Trophoblast cell (in vitro differentiated cells and primary cell): ENCODE measurements at regions not wholly inside any gene's neighbourhood (a gene's known extent, or its start where the extent isn't known, plus 50 kb on each side); places are given as distances from the start of the nearest gene placed in this dataset.

Source experiments
- DNase-seq, 2 donors: peaks; one replicate each; pipeline ENCODE4 v3.0.0-alpha.2; 2016
- H2AFZ ChIP-seq: 2 replicates; pipeline ENCODE4 v1.6.1; 2013; ENCODE audit warnings: low read length, moderate library complexity, mild to moderate bottlenecking; ENCODE audit not compliant: insufficient read depth, poor library complexity
- H2AK5ac ChIP-seq: 2 replicates; pipeline ENCODE4 v1.6.1; 2013; ENCODE audit warnings: mild to moderate bottlenecking, low read length
- H2BK120ac ChIP-seq: 2 replicates; pipeline ENCODE4 v1.6.1; 2013; ENCODE audit warnings: low read length, mild to moderate bottlenecking, moderate library complexity; ENCODE audit not compliant: insufficient read depth, poor library complexity
- H2BK12ac ChIP-seq: 2 replicates; pipeline ENCODE4 v1.6.1; 2013; ENCODE audit warnings: mild to moderate bottlenecking, low read length, moderate library complexity
- H2BK5ac ChIP-seq: 2 replicates; pipeline ENCODE4 v1.6.1; 2013; ENCODE audit warnings: low read length, low read depth, moderate library complexity, mild to moderate bottlenecking; ENCODE audit not compliant: poor library complexity
- H3K14ac ChIP-seq: 2 replicates; pipeline ENCODE4 v1.6.1; 2013; ENCODE audit warnings: mild to moderate bottlenecking, low read length
- H3K18ac ChIP-seq: 2 replicates; pipeline ENCODE4 v1.6.1; 2013; ENCODE audit warnings: mild to moderate bottlenecking, low read length
- H3K23ac ChIP-seq: 2 replicates; pipeline ENCODE4 v1.6.1; 2013; ENCODE audit warnings: low read length
- H3K27ac ChIP-seq: 2 replicates; pipeline ENCODE4 v1.5.1; 2013; ENCODE audit warnings: low read depth, mild to moderate bottlenecking, inconsistent platforms, low read length, moderate library complexity
- H3K27me3 ChIP-seq: 2 replicates; pipeline ENCODE4 v1.6.1; 2013; ENCODE audit warnings: inconsistent platforms, mild to moderate bottlenecking, low read length, moderate library complexity; ENCODE audit not compliant: insufficient read depth
- H3K36me3 ChIP-seq, 2 experiments: 1 replicate in 1 of 2; 2 replicates in 1 of 2; pipeline ENCODE4 v1.6.1; 2013; ENCODE audit warnings: low read length in 2 of 2, mild to moderate bottlenecking in 2 of 2, moderate library complexity in 1 of 2; ENCODE audit not compliant: insufficient read depth in 2 of 2, control insufficient read depth in 1 of 2
- H3K4ac ChIP-seq: 2 replicates; pipeline ENCODE4 v1.6.1; 2013; ENCODE audit warnings: low read depth, mild to moderate bottlenecking, low read length, moderate library complexity
- H3K4me1 ChIP-seq, 2 experiments: 1 replicate in 1 of 2; 2 replicates in 1 of 2; pipeline ENCODE4 v1.6.1; 2013; ENCODE audit warnings: low read length in 2 of 2, mild to moderate bottlenecking in 2 of 2, moderate library complexity in 1 of 2; ENCODE audit not compliant: insufficient read depth in 2 of 2, control insufficient read depth in 1 of 2
- H3K4me2 ChIP-seq: 2 replicates; pipeline ENCODE4 v1.6.1; 2013; ENCODE audit warnings: inconsistent platforms, mild to moderate bottlenecking, low read length, moderate library complexity
- H3K4me3 ChIP-seq: 2 replicates; pipeline ENCODE4 v1.5.1; 2013; ENCODE audit warnings: mild to moderate bottlenecking, low read depth, low read length, inconsistent platforms
- H3K79me1 ChIP-seq: one replicate; pipeline ENCODE4 v1.6.1; 2013; ENCODE audit warnings: low read length
- H3K79me2 ChIP-seq: 2 replicates; pipeline ENCODE4 v1.6.1; 2013; ENCODE audit warnings: low read length, mild to moderate bottlenecking; ENCODE audit not compliant: control insufficient read depth, insufficient read depth, poor library complexity
- H3K9ac ChIP-seq: 2 replicates; pipeline ENCODE4 v1.6.1; 2013; ENCODE audit warnings: mild to moderate bottlenecking, low read length
- H3K9me3 ChIP-seq: 2 replicates; pipeline ENCODE4 v1.6.1; 2013; ENCODE audit warnings: low read depth, mild to moderate bottlenecking, control low read depth, inconsistent platforms, low read length; ENCODE audit not compliant: insufficient read depth
- H4K12ac ChIP-seq: 2 replicates; pipeline ENCODE4 v1.6.1; 2013; ENCODE audit warnings: low read depth, mild to moderate bottlenecking, low read length, moderate library complexity
- H4K8ac ChIP-seq: 2 replicates; pipeline ENCODE4 v1.6.1; 2013; ENCODE audit warnings: low read depth, mild to moderate bottlenecking, low read length, moderate library complexity
- H4K91ac ChIP-seq: one replicate; pipeline ENCODE4 v1.6.1; 2013; ENCODE audit warnings: low read depth, mild to moderate bottlenecking, low read length, moderate library complexity
- WGBS: extraction: QIAGEN DNeasy Blood & Tissue Kit; methylation state at CpG from one replicate; pipeline ENCODE4 v1.1.7; 2013; ENCODE audit warnings: missing lambda C conversion rate; ENCODE audit not compliant: insufficient read length, insufficient coverage; ENCODE audit errors: extremely low coverage; 5-methylcytosine and 5-hydroxymethylcytosine counted together

DNA sequence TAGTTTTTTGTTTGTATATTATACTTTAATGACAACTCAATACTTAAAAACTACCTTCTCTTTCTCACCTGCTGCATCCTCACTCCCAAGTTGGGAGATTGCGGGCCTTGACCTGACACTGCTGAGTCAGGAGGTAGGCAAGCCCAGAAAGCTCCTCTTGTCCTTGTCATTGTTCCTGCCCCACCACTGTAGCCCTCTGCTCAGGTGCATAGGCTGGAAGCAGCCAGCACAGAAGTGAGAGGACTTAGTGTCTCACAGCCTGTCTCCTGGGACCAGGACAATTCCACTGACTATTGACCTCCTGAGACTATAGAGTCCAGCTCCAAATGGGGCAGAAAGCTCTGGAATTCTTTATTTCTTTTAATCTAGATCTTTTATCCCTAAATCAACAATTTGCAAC lies 123.5 kb upstream of the NDP start:
- Histone ChIP-seq H3K4me2 (no peak overlapping the region), H4K8ac (no peak overlapping the region), H3K23ac (no peak overlapping the region), H4K12ac (no peak overlapping the region), H3K36me3 (no peaks in the 10 kb centered on the region), H2BK12ac (no peak overlapping the region), H3K9ac (no peak overlapping the region), H2AFZ (no peak overlapping the region), H2BK5ac (no peak overlapping the region), H3K79me1 (no peaks in the 10 kb centered on the region), H3K79me2 (no peaks in the 10 kb centered on the region), H3K18ac (no peak overlapping the region), H3K4ac (no peak overlapping the region), H4K91ac (no peak overlapping the region), H3K4me3 (no peak overlapping the region), H3K27me3 (no peaks in the 10 kb centered on the region), H3K9me3 (no peaks in the 10 kb centered on the region), H3K4me1 (no peaks in the 10 kb centered on the region), H2AK5ac (no peak overlapping the region), H2BK120ac (no peak overlapping the region), H3K27ac (no peak overlapping the region), H3K14ac (no peak overlapping the region)
- no CpG with 5 or more reads among the region's 1 CpG for WGBS
- no peak for DNase-seq

DNA sequence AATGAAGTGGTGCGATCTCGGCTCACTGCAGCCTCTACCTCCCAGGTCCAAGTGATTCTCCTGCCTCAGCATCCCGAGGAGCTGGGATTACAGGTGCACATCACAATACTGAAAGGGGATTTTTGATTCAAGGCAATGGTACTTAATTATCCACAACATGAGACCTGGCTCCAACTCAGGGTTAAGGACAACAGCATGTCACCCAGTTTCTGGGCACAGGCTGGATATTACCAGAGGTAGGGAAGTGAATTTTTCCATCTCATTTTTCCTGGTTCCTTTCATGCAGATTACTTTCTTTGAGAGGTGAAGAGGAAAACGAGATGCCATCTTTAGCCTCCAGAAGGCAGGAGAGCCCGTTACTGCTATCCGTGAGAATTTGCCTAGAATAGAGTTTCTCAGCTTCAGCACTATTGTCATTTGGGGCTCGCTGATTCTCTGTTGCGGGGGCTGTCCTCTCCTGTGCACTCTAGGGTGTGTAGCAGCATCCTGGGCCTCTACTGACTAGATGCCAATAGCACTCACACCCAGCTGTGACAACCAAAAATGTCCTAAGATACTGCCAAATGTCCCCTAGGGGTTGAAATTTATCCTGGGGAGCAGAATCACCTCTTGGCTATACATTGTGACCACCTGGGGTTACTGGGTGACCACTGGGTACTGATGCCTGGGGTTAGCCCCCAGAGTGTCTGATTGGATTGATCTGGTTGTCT lies 121.8 kb upstream of the NDP start:
- Histone ChIP-seq H4K8ac (no peak overlapping the region), H3K9me3 (no peaks in the 10 kb centered on the region), H2AFZ (no peak overlapping the region), H2BK5ac (no peak overlapping the region), H3K9ac (no peak overlapping the region), H3K4ac (no peak overlapping the region), H3K27me3 (no peaks in the 10 kb centered on the region), H3K79me2 (no peaks in the 10 kb centered on the region), H3K79me1 (no peaks in the 10 kb centered on the region), H2BK120ac (no peak overlapping the region), H3K23ac (no peak overlapping the region), H4K91ac (no peak overlapping the region), H2AK5ac (no peak overlapping the region), H3K36me3 (no peaks in the 10 kb centered on the region), H3K4me3 (no peak overlapping the region), H3K14ac (no peak overlapping the region), H3K4me2 (no peak overlapping the region), H3K27ac (no peak overlapping the region), H4K12ac (no peak overlapping the region), H2BK12ac (no peak overlapping the region), H3K4me1 (no peaks in the 10 kb centered on the region), H3K18ac (no peak overlapping the region)
- no CpG with 5 or more reads among the region's 8 CpGs for WGBS
- no peak for DNase-seq

DNA sequence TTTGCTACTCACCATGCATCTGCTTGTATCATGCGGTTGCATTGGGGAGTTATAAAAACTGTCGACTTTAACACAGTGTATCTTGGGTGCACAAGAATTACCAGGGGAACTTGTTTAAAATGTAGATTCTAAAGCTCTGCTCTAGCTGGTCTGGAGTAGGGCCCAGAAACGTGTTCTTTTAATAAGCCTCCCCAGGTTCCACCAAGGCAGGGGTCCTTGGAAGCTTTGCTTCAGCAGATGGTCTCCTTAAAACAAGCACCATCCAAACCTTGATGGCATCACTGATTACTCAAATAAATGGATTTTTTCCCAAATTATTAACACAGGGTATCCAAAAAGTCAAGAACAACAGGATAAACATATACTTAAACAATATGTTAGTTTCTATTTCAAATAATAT lies 120.2 kb upstream of the NDP start:
- no peaks in the 10 kb centered on the region for H3K27me3 ChIP-seq
- H2BK120ac ChIP-seq: no peak overlapping the region
- no peaks in the 10 kb centered on the region for H3K4me1 ChIP-seq
- no peak overlapping the region for H3K4ac ChIP-seq
- no peak overlapping the region for H2BK5ac ChIP-seq
- no peak overlapping the region for H3K9ac ChIP-seq
- no peak overlapping the region for H4K8ac ChIP-seq
- H2AK5ac ChIP-seq: no peak overlapping the region
- H4K91ac ChIP-seq: no peak overlapping the region
- H3K23ac ChIP-seq: no peak overlapping the region
- no peak overlapping the region for H4K12ac ChIP-seq
- H3K27ac ChIP-seq: no peak overlapping the region
- no peak overlapping the region for H3K4me2 ChIP-seq
- H3K18ac ChIP-seq: no peak overlapping the region
- H3K36me3 ChIP-seq: no peaks in the 10 kb centered on the region
- no peak overlapping the region for H3K4me3 ChIP-seq
- WGBS: no CpG with 5 or more reads among the region's 3 CpGs
- H2BK12ac ChIP-seq: no peak overlapping the region
- H3K79me1 ChIP-seq: no peaks in the 10 kb centered on the region
- no peak for DNase-seq
- no peak overlapping the region for H2AFZ ChIP-seq
- no peak overlapping the region for H3K14ac ChIP-seq
- H3K9me3 ChIP-seq: no peaks in the 10 kb centered on the region
- H3K79me2 ChIP-seq: no peaks in the 10 kb centered on the region

DNA sequence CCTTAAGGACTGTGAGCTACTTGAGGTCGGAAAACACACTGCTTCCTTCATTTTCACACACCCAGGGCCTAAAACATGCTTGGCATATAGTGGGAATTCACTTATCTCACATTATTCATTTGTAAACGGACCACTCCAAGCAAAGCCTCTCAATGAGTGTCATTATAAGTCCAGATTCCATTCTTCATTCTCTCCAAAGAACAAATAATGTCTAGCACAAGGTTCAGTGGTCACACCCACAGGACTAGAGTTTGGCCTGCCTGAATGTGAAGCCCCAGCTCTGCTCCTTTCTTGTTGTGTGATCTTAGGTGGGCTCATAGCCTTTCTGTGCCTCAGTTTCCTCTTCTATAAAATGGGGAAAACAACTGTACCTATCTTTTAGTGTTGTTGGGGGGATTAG lies 119.6 kb upstream of the NDP start:
- no peaks in the 10 kb centered on the region for H3K79me2 ChIP-seq
- H2BK5ac ChIP-seq: no peak overlapping the region
- no peak overlapping the region for H3K4me3 ChIP-seq
- peak overlapping the region; percentile 19 for H4K8ac ChIP-seq
- no peaks in the 10 kb centered on the region for H3K79me1 ChIP-seq
- no peak for DNase-seq
- no peaks in the 10 kb centered on the region for H3K27me3 ChIP-seq
- H2AK5ac ChIP-seq: no peak overlapping the region
- H3K9ac ChIP-seq: no peak overlapping the region
- no peak overlapping the region for H3K18ac ChIP-seq
- no peak overlapping the region for H3K4ac ChIP-seq
- no peaks in the 10 kb centered on the region for H3K9me3 ChIP-seq
- no peak overlapping the region for H3K14ac ChIP-seq
- no CpG with 5 or more reads among the region's 2 CpGs for WGBS
- H2BK12ac ChIP-seq: no peak overlapping the region
- H2AFZ ChIP-seq: no peak overlapping the region
- no peak overlapping the region for H2BK120ac ChIP-seq
- H3K4me2 ChIP-seq: no peak overlapping the region
- no peaks in the 10 kb centered on the region for H3K4me1 ChIP-seq
- H3K23ac ChIP-seq: no peak overlapping the region
- no peak overlapping the region for H3K27ac ChIP-seq
- H4K91ac ChIP-seq: no peak overlapping the region
- H3K36me3 ChIP-seq: no peaks in the 10 kb centered on the region
- H4K12ac ChIP-seq: no peak overlapping the region
